IPS-18a (cell line): ENCODE measurements at regions not wholly inside any gene's neighbourhood (a gene's known extent, or its start where the extent isn't known, plus 50 kb on each side); places are given as distances from the start of the nearest gene placed in this dataset.

Experiments used
- H3K27ac ChIP-seq: one replicate; pipeline ENCODE4 v1.5.1; 2013; ENCODE audit warnings: low read length
- H3K27me3 ChIP-seq: one replicate; pipeline ENCODE4 v1.6.1; 2013; ENCODE audit warnings: mild to moderate bottlenecking, low read length; ENCODE audit not compliant: control insufficient read depth, insufficient read depth
- H3K36me3 ChIP-seq: one replicate; pipeline ENCODE4 v1.6.1; 2013; ENCODE audit warnings: low read depth, low read length; ENCODE audit not compliant: control insufficient read depth
- H3K4me1 ChIP-seq: one replicate; pipeline ENCODE4 v1.6.1; 2013; ENCODE audit warnings: low read depth, low read length; ENCODE audit not compliant: control insufficient read depth
- H3K4me3 ChIP-seq: one replicate; pipeline ENCODE4 v1.5.1; 2013; ENCODE audit warnings: low read length
- H3K9ac ChIP-seq: one replicate; pipeline ENCODE4 v1.6.1; 2013; ENCODE audit warnings: mild to moderate bottlenecking, low read length, moderate library complexity
- H3K9me3 ChIP-seq: one replicate; pipeline ENCODE4 v1.6.1; 2013; ENCODE audit warnings: low read depth, low read length; ENCODE audit not compliant: control insufficient read depth

DNA sequence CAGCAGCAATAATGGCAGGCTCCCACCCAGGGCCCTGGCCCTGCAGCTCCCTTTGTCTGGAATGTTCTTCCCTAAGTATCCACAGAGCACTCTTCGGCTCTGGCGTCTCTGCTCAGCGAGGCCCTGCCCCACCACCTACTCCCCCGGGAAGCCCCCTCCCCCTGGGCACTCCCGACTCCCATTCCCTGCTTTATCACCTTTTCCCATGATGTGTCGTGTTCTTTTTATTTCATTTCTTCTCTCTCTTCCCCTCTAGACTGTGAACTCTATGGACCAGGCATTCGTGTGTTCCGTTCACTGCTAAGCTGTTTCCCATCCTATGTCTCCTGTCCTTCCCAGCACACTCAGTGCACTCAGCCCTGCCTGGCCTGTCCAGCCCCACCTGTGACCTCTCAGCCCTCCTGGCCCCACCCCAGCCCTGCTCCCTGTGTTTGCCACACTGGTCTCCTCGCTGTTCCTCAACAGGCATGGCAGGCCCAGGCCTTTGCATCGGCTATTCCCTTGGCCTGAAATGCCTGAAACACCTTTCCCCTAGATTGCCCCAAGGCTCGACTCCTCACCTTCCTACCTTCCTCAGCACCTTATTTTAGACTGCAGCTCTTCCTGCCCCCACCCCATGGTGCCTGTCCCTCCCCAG is 107.4 kb downstream of the TPRA1 start:
- no peaks in the 10 kb centered on the region for H3K9me3 ChIP-seq
- H3K27me3 ChIP-seq, result no peaks in the 10 kb centered on the region
- H3K9ac ChIP-seq, result no peak overlapping the region
- H3K27ac ChIP-seq, result no peak overlapping the region
- no peak overlapping the region for H3K4me3 ChIP-seq
- no peaks in the 10 kb centered on the region for H3K36me3 ChIP-seq
- peaks cover 14% of the 10 kb centered on the region for H3K4me1 ChIP-seq

DNA sequence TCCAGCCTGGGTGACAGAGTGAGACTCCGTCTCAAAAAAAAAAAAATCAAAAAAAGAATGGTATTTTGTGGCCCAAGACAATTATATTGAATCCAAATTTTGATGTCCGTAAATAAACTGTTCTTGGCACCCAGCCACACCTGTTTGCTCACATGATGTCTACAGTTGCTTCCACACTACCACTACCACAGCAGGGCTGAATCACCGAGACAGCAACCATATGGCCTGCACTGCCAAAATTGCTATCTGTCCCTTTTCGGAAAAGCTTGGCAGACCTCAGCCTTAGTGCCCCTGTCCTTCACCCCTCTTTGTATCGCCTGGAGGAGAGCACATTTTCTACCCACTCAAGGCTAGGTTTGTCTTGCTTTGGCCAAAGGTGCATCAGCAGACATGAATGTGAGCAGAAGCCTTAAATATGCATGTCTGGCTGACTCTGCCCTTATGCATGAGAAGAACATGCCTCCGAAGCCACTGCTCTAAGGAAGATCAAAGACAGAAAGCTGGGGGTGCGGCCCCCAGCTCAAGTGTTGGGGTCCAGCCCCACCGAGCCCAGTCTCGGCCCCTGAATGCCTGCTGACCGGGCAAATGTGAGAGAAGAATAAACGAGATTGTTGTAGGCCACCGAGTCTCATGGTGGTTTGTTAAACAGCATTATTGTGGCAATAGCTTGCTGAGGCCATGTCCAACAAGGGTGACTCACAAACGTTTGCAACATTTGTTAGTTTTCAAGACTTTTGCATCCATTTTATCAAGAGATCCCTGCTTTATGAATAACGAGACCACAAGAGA is 108.1 kb downstream of the TPRA1 start:
- Histone ChIP-seq H3K27ac (no peak overlapping the region), H3K9me3 (no peaks in the 10 kb centered on the region), H3K4me3 (no peak overlapping the region), H3K36me3 (no peaks in the 10 kb centered on the region), H3K9ac (no peak overlapping the region), H3K4me1 (peaks cover 14% of the 10 kb centered on the region), H3K27me3 (no peaks in the 10 kb centered on the region)

DNA sequence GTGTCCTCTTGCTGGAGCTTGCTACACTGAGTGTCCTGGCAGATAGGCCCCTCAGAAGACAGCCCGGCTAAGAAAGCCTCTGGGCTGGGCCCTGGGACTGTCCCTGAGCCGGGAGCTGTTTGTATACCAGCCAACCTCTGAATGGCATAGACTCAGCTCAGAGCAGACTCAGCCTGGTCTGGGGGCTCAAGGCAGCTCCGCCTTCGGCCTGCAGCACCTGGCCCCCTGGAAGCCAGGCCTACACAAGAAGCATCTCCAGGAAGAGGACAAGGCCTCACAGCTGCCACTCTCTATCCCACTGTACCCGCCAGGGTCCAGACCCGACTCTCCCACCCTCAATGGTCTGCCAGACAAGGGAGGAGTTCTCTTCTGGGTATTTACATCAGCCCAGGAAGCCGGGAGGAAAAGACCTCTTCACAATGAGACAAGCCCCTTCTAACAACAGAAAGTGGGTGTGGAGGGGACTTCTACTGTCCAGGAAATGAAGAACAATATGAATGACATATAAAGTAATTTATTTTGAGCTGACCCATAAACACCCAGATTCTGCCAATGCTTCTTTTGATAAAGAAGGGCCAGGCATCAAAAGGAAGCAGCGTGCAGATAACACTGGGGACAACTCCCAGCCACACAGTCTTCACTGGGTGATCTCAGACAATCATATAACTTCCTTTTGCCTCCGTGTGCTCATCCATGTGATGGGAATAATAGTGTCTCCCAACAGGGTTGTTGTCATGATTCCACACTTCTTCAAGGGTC is 110.2 kb downstream of the TPRA1 start:
- Histone ChIP-seq H3K36me3 (no peaks in the 10 kb centered on the region), H3K4me1 (peaks cover 14% of the 10 kb centered on the region), H3K9ac (no peak overlapping the region), H3K27me3 (no peaks in the 10 kb centered on the region), H3K9me3 (no peaks in the 10 kb centered on the region), H3K4me3 (no peak overlapping the region), H3K27ac (no peak overlapping the region)

DNA sequence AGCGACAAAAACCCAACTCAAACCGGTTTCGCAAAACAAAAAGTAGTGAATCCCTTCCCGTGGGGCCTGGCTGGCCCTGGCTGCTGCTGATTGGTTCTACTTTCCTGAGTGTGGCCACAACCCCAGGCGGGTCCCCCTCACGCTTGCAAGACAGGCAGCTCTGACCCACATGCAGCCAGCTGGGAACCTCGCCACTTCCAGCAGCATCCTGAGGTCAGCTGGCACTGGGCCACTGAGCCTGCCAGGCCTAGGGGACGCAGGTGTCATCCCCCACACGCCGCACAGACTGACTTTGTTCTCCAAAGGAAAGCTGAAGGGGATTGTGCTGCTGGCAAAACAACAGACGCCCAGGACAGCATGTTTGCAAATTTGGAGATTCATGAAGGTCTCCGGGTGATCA is 111.1 kb downstream of the TPRA1 start:
- Histone ChIP-seq H3K27ac (no peak overlapping the region), H3K36me3 (no peaks in the 10 kb centered on the region), H3K27me3 (no peaks in the 10 kb centered on the region)

DNA sequence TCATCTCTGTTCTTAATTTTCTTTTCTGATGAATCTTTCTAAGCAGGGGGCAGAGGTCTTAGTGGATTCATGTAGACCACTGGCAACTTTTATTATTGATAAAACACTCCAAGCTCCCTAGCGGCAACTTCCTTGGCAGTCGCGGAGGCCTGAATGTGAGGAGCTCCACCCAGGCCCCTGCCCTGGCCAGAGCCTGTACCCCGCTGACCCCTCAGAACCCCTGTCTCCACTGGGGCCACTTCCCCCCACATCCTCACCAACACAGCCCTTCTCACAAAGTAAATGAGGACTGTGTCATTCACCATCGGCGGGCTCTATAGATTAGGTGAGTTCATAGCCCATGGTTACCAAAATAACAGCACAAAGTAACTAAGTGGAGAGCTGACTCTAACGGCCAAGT is 111.6 kb downstream of the TPRA1 start:
- H3K27me3 ChIP-seq, result no peaks in the 10 kb centered on the region
- H3K27ac ChIP-seq, result no peak overlapping the region
- no peak overlapping the region for H3K9ac ChIP-seq
- no peaks in the 10 kb centered on the region for H3K36me3 ChIP-seq
- no peak overlapping the region for H3K4me3 ChIP-seq
- H3K4me1 ChIP-seq, result peaks cover 14% of the 10 kb centered on the region
- no peaks in the 10 kb centered on the region for H3K9me3 ChIP-seq

More for the DNA sequence above, 111.1 kb downstream of the TPRA1 start:
- no peak overlapping the region for H3K4me3 ChIP-seq
- no peak overlapping the region for H3K9ac ChIP-seq
- no peaks in the 10 kb centered on the region for H3K9me3 ChIP-seq
- peaks cover 14% of the 10 kb centered on the region for H3K4me1 ChIP-seq

DNA sequence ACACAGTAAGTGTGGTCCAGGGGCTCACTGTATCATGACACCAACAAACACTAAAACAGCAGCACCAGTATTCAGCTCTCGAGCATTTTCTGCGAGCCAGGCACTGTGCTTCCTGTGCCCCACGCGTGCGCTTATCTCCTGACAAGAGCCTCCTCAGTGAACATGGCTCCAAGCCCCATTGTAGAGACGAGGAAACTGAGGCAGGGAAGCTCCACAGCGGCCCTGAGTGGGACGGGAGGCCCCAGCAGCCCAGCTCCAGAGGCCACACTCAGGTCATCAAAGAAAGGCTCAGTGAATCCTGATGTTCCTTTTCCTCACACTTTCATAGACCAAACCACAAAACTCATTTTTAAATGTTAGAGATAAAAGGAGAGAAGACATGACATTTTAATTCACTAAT is 113.1 kb downstream of the TPRA1 start:
- H3K27ac ChIP-seq, result no peak overlapping the region
- H3K4me1 ChIP-seq, result peaks cover 14% of the 10 kb centered on the region
- no peaks in the 10 kb centered on the region for H3K27me3 ChIP-seq
- H3K36me3 ChIP-seq, result no peaks in the 10 kb centered on the region
- H3K4me3 ChIP-seq, result no peak overlapping the region
- no peak overlapping the region for H3K9ac ChIP-seq
- H3K9me3 ChIP-seq, result no peaks in the 10 kb centered on the region

DNA sequence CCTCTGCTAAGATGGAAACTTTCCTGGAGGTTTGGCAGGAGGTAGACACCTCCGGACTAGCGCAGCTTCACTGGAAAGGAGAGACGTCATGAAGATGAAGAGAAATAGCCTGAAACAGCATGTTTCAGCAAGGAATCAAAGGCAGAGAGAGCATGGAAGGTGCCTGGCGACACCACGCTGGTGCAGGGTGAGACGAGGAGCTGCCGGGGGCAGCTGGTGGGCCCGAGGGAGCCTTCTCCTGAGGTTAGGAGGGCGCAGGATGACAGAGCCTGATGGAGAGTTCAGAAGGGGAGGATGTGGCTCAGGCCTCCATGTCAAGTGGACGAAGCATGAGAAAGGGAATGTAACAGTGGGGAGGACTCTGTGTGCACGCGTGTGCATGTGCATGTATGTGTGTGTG is 113.6 kb downstream of the TPRA1 start:
- peaks cover 14% of the 10 kb centered on the region for H3K4me1 ChIP-seq
- H3K27me3 ChIP-seq, result no peaks in the 10 kb centered on the region
- H3K27ac ChIP-seq, result no peak overlapping the region
- H3K36me3 ChIP-seq, result no peaks in the 10 kb centered on the region
- H3K9ac ChIP-seq, result no peak overlapping the region
- no peak overlapping the region for H3K4me3 ChIP-seq
- H3K9me3 ChIP-seq, result no peaks in the 10 kb centered on the region

DNA sequence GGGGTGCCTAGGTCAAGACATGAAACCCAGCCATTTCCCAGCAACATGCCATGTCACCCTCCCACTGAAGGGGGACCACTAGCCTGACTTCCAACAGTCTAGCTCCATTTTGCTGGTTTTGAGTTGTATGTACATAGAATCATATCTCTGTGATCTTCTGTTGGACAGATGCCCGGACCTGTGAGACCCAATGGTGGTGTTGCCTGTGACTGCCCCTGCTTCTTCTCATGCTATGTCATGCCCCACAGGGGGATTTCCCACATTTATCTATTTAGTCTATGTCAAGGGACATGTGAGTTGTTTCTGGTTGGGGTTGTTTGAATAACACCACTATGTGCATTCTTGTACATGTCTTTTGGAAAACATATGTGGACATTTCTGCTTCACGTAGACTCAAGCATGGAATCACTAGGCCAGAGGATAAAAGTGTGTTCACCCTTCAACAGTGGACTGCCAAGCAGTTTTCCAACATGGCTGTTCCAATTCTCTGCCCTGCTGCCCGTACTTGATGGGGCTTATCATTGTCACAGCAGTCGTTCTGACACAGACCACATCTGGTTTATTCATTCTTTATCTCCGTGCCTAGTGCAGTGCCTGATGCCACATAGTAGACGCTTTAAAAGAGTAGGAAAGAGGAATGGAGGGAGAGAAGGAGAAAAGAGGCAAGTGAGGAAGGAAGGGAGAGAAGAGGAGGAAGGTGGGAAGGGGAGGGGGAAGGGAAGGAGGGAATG is 114.4 kb downstream of the TPRA1 start:
- Histone ChIP-seq H3K9ac (no peak overlapping the region), H3K27ac (no peak overlapping the region), H3K4me1 (peaks cover 14% of the 10 kb centered on the region), H3K36me3 (no peaks in the 10 kb centered on the region), H3K9me3 (no peaks in the 10 kb centered on the region), H3K27me3 (no peaks in the 10 kb centered on the region), H3K4me3 (no peak overlapping the region)

DNA sequence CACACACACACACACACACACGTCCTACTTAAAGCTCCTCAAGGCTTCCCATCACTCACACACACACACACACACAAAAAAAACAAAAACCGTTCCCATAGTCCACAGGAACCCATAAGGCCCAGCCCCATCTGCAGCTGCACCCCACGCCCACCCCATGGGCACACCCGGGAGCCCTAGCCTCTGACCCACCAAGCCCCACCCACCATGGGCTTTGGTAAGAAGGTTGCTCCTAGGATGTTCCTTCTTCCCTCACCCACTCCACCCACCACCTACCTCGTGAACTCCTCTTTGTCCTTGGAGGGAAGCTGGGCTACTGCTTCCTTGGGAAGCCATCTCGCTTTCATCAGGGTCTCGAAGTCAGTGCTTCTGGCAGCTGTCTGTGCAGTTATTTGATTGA is 115.1 kb downstream of the TPRA1 start:
- H3K4me3 ChIP-seq, result no peak overlapping the region
- H3K27ac ChIP-seq, result no peak overlapping the region
- no peak overlapping the region for H3K9ac ChIP-seq
- H3K4me1 ChIP-seq, result peaks cover 14% of the 10 kb centered on the region
- H3K9me3 ChIP-seq, result no peaks in the 10 kb centered on the region
- no peaks in the 10 kb centered on the region for H3K36me3 ChIP-seq
- no peaks in the 10 kb centered on the region for H3K27me3 ChIP-seq

DNA sequence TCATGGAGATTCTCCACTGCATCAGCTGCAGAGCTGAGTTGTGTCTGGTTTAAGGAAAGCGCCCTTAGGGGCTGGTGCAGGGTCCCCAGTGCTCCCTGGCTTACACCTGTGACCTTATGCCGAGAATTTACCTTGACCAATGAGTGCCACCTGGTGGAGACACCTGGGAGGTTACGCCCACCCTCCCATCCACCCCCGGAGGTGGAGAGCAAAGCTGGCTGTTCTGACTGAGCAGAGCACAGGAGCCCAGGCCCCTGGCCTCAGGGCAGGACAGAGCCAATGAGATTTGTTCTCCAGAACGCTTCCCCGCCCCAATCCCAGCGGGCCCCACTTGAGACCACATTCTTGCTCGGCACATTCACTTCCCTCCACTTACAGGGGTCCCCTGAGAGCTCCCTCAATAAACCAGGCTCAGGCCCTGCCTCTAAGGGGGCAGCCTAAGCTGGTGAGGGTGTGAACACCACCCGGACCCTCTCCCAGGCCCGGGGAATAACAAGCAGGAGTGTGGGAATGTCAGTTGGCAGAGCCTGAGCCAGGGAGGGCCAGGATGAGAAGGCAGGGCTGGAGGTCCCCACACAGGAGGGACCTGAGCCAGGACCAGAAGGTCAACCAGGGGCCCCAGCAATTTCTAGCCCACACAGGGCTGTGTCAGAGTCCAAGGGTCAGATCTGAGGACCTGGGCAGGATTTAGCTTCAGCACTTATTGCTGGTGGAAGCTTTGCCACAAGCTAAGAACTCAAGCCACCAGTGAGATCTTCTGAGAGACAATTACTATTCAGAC is 117.1 kb downstream of the TPRA1 start:
- H3K4me3 ChIP-seq, result no peak overlapping the region
- no peak overlapping the region for H3K9ac ChIP-seq
- H3K27ac ChIP-seq, result no peak overlapping the region
- no peaks in the 10 kb centered on the region for H3K9me3 ChIP-seq
- H3K36me3 ChIP-seq, result no peaks in the 10 kb centered on the region
- H3K27me3 ChIP-seq, result no peaks in the 10 kb centered on the region
- H3K4me1 ChIP-seq, result no peaks in the 10 kb centered on the region

DNA sequence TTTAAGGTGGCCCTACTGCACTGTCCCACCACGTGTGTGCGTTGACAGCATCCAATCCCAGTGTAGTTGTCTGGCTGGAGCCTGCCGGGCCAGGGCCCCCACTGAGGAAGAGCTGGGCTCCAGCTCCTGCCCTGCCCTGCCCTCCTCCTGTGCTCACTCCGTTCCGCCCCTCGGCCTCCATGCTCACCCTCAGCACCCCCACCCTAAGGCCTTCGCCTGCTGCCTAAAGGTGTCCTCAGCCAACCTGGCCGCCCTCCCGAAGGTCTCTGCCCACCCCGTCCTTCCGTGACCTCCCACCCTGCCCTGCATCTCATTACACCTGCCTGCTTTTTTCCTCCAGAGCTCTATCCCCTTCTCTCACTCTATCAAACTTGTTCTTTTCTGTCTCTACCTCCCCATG is 118.0 kb downstream of the TPRA1 start:
- Histone ChIP-seq H3K4me3 (no peak overlapping the region), H3K9me3 (no peaks in the 10 kb centered on the region), H3K4me1 (no peaks in the 10 kb centered on the region), H3K27ac (no peak overlapping the region), H3K36me3 (no peaks in the 10 kb centered on the region), H3K27me3 (no peaks in the 10 kb centered on the region), H3K9ac (no peak overlapping the region)
